GM12865 (cell line): ENCODE measurements at regions not wholly inside any gene's neighbourhood (a gene's known extent, or its start where the extent isn't known, plus 50 kb on each side); places are given as distances from the start of the nearest gene placed in this dataset.

ENCODE experiments used
- DNase-seq: peaks from one replicate; pipeline ENCODE4 v3.0.0; 2010; ENCODE audit warnings: low read depth
- H3K4me3 ChIP-seq: 2 replicates; pipeline ENCODE4 v1.5.1; 2011; ENCODE audit warnings: mild to moderate bottlenecking, low read depth, low read length, control low read depth
- TF ChIP-seq, protein P1 (sequence below): IDR thresholded peaks from 2 replicates; pipeline ENCODE4 v1.5.1; 2011; ENCODE audit warnings: low read length, control low read depth, low read depth, inconsistent platforms; ENCODE audit not compliant: insufficient read depth; ENCODE audit errors: missing control alignments

- H3K4me3 ChIP-seq, result no peak overlapping the region
- no peak for DNase-seq
- TF ChIP-seq, protein P1, sequence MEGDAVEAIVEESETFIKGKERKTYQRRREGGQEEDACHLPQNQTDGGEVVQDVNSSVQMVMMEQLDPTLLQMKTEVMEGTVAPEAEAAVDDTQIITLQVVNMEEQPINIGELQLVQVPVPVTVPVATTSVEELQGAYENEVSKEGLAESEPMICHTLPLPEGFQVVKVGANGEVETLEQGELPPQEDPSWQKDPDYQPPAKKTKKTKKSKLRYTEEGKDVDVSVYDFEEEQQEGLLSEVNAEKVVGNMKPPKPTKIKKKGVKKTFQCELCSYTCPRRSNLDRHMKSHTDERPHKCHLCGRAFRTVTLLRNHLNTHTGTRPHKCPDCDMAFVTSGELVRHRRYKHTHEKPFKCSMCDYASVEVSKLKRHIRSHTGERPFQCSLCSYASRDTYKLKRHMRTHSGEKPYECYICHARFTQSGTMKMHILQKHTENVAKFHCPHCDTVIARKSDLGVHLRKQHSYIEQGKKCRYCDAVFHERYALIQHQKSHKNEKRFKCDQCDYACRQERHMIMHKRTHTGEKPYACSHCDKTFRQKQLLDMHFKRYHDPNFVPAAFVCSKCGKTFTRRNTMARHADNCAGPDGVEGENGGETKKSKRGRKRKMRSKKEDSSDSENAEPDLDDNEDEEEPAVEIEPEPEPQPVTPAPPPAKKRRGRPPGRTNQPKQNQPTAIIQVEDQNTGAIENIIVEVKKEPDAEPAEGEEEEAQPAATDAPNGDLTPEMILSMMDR, result no peak
Measured at GRCh38 chr10:3946234-3947229, 161.5 kb upstream of the KLF6 start.

DNA sequence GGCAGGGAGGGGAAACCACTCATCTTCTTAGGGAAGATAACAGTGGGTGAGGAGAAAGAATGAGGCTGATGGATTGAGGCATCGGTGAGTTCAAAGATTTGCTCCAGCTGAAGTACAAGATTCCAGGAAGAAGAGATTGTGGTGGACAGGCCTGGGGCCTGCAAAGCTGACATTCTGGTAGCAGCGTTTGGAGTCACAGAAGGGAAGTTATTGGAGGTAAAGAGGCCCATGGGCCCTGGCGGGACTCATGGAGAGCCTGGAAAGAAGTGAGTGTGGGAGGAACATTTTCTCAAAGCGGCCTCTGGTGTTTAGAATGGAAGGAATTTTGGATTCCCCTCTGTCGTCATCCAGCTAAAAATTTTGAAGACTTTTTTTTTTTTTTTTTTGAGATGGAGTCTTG, 160.0 kb upstream of the KLF6 start:
- no peak for DNase-seq
- H3K4me3 ChIP-seq, result no peak overlapping the region
- TF ChIP-seq, protein P1, result no peak

- no peak for DNase-seq
- TF ChIP-seq, protein P1, result no peak
- H3K4me3 ChIP-seq, result no peak overlapping the region
Measured at GRCh38 chr10:3944591-3944990, 159.6 kb upstream of the KLF6 start.

DNA sequence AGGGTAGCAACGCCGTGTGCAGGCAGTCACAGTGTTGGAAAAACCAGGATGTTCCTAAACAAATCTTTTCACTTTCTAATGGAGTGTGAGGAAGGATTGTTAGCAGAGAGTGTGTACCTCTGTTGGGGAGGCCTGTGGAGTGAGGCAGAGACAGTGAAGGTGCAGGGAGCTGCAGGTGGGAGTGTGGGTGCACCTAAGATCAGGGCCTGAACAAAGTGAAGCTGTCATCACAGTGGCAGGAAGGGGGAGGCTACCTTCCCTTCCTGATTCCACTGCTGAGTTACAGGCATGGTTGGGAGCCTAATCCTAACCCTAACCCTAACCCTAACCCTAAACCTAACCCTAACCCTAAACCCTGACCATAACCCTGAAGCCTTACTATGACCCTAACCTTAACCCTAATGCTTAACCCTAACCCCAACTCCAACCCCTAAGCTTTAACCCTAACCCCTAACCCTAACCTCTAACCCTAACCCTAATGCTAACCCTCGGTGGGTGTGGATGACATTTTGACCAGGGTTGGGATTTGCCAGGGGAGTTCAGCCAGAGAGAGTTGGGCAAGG, 158.8 kb upstream of the KLF6 start:
- TF ChIP-seq, protein P1, result no peak
- DNase-seq, result no peak
- no peak overlapping the region for H3K4me3 ChIP-seq

- TF ChIP-seq, protein P1, result no peak
- H3K4me3 ChIP-seq, result no peak overlapping the region
- DNase-seq, result no peak
Measured at GRCh38 chr10:3942937-3943489, 158.0 kb upstream of the KLF6 start.

DNA sequence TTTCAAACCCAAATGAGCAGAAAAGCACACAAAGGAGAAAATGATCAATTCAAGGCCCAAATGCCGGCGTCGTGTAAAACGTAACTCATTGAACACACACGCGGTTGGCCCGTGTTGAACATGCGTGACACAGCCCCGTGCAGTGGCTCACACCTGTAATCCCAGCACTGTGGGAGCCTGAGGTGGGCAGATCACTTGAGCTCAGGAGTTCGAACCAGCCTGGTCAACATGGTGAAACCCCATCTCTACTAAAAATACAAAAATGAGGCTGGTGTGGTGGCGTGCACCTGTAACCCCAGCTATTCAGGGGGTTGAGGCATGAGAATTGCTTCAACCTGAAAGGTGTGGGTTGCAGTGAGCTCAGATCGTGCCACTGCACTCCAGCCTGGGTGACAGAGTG, 156.7 kb upstream of the KLF6 start:
- TF ChIP-seq, protein P1, result no peak
- no peak overlapping the region for H3K4me3 ChIP-seq
- DNase-seq, result no peak
